PFSK-1 (cell line): ENCODE measurements at regions not wholly inside any gene's neighbourhood (a gene's known extent, or its start where the extent isn't known, plus 50 kb on each side); places are given as distances from the start of the nearest gene placed in this dataset.

ENCODE experiments used
- FOXP2 ChIP-seq: optimal IDR thresholded peaks from 2 replicates; pipeline ENCODE3; 2011; ENCODE audit warnings: borderline replicate concordance, control low read depth, inconsistent platforms; ENCODE audit not compliant: insufficient read depth; ENCODE audit errors: extremely low read length, extremely low read depth
- POLR2AphosphoS5 ChIP-seq: IDR thresholded peaks from 2 replicates; pipeline ENCODE4 v1.6.1; 2012; ENCODE audit warnings: low read depth, mild to moderate bottlenecking, control low read depth, low read length, moderate library complexity
- REST ChIP-seq, 2 experiments: IDR thresholded peaks; 2 replicates each; pipeline versions ENCODE4 v1.6.1 to v1.8.0; 2011 to 2012; ENCODE audit warnings: low read depth in 2 of 2, low read length in 2 of 2, control low read depth in 1 of 2, inconsistent platforms in 1 of 2, mild to moderate bottlenecking in 1 of 2, moderate library complexity in 1 of 2; ENCODE audit not compliant: insufficient read depth in 1 of 2
- SIN3A ChIP-seq: IDR thresholded peaks from 2 replicates; pipeline ENCODE4 v1.6.1; 2012; ENCODE audit warnings: mild to moderate bottlenecking, low read length, moderate library complexity, borderline replicate concordance; ENCODE audit not compliant: insufficient read depth
- TAF1 ChIP-seq: IDR thresholded peaks from 2 replicates; pipeline ENCODE4 v1.6.1; 2012; ENCODE audit warnings: low read length, control low read depth, borderline replicate concordance; ENCODE audit not compliant: insufficient read depth

- TF ChIP-seq FOXP2 (no peak), REST (IDR thresholded peaks at IDR 0.05; ENCODE audit: insufficient read depth in 1 of 2, low read depth in 2 of 2, low read length in 2 of 2) (no peak), TAF1 (no peak), POLR2AphosphoS5 (no peak), SIN3A (no peak)
These were observed 154.0 kb downstream of the TRIB2 start for GRCh38 chr2:12870692-12871091.

- TF ChIP-seq REST (IDR thresholded peaks at IDR 0.05; ENCODE audit: insufficient read depth in 1 of 2, low read depth in 2 of 2, low read length in 2 of 2) (no peak), POLR2AphosphoS5 (no peak)
These were observed 155.1 kb downstream of the TRIB2 start for GRCh38 chr2:12871694-12872315.

- TF ChIP-seq POLR2AphosphoS5 (no peak), REST (IDR thresholded peaks at IDR 0.05; ENCODE audit: insufficient read depth in 1 of 2, low read depth in 2 of 2, low read length in 2 of 2) (no peak), SIN3A (no peak), FOXP2 (no peak), TAF1 (no peak)
These were observed 161.0 kb downstream of the TRIB2 start for GRCh38 chr2:12877761-12878160.

GRCh38 chr2:12879649-12880048 lies 162.9 kb downstream of the TRIB2 start:
- TF ChIP-seq SIN3A (no peak), TAF1 (no peak)

GRCh38 chr2:12881952-12882351 lies 165.2 kb downstream of the TRIB2 start:
- TF ChIP-seq REST (IDR thresholded peaks at IDR 0.05; ENCODE audit: insufficient read depth in 1 of 2, low read depth in 2 of 2, low read length in 2 of 2): no peak
- TF ChIP-seq SIN3A: no peak
- TF ChIP-seq TAF1: no peak
- no peak for TF ChIP-seq FOXP2
- TF ChIP-seq POLR2AphosphoS5: no peak

- TF ChIP-seq TAF1: no peak
- TF ChIP-seq POLR2AphosphoS5: no peak
- no peak for TF ChIP-seq REST (IDR thresholded peaks at IDR 0.05; ENCODE audit: insufficient read depth in 1 of 2, low read depth in 2 of 2, low read length in 2 of 2)
- no peak for TF ChIP-seq SIN3A
- no peak for TF ChIP-seq FOXP2
These were observed 165.7 kb downstream of the TRIB2 start for GRCh38 chr2:12882393-12882792.
